ENCODE measurements at regions not wholly inside any gene's neighbourhood (a gene's known extent, or its start where the extent isn't known, plus 50 kb on each side); places are given as distances from the start of the nearest gene placed in this dataset.

GRCh38 chr3:99128235-99128634, 226.7 kb upstream of the DCBLD2 start:
- TF ChIP-seq CTCF (IDR thresholded peaks at IDR 0.05; ENCODE audit: insufficient read depth, low read length, poor library complexity, severe bottlenecking) (no peak), EZH2phosphoT487 (conservative IDR thresholded peaks at IDR 0.05; ENCODE audit: low read length) (no peak)

Measured in SU-DHL-6 (cell line).